ENCODE measurements at regions not wholly inside any gene's neighbourhood (a gene's known extent, or its start where the extent isn't known, plus 50 kb on each side); places are given as distances from the start of the nearest gene placed in this dataset.

DNA sequence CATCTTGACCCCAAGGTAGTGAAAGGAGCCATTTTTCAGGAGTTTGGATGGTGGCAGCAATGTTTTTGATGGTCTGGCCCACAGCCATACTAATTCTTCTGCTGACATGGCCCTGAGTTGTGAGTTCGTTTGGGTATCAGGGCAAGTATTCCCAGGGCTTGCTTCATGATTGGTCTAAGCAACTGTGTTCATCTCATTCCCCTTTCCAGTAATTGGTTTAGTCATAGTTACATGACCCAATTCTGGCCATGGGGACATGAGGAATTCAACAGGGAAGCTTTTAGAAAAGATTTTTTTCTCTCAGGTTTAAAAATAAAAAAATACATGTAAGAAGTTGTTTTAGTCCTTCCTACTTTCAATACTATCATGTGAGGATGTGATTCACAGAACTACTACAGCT is 150.5 kb upstream of the NPHP3 start:
- intact Hi-C loops (cut with DNase I) = no loop called here
- Histone ChIP-seq H3K27me3 (replicated peaks; ENCODE audit: insufficient read depth) (no peaks in the 10 kb centered on the region), H3K4me1 (replicated peaks) (no peaks in the 10 kb centered on the region), H3K4me3 (no peak overlapping the region), H3K36me3 (no peaks in the 10 kb centered on the region), H3K9me3 (no peaks in the 10 kb centered on the region), H3K27ac (no peak overlapping the region)
- TF ChIP-seq POLR2A (IDR thresholded peaks at IDR 0.05) = no peak
- TF ChIP-seq POLR2AphosphoS5 (IDR thresholded peaks at IDR 0.05) = no peak
- TF ChIP-seq, protein P1, sequence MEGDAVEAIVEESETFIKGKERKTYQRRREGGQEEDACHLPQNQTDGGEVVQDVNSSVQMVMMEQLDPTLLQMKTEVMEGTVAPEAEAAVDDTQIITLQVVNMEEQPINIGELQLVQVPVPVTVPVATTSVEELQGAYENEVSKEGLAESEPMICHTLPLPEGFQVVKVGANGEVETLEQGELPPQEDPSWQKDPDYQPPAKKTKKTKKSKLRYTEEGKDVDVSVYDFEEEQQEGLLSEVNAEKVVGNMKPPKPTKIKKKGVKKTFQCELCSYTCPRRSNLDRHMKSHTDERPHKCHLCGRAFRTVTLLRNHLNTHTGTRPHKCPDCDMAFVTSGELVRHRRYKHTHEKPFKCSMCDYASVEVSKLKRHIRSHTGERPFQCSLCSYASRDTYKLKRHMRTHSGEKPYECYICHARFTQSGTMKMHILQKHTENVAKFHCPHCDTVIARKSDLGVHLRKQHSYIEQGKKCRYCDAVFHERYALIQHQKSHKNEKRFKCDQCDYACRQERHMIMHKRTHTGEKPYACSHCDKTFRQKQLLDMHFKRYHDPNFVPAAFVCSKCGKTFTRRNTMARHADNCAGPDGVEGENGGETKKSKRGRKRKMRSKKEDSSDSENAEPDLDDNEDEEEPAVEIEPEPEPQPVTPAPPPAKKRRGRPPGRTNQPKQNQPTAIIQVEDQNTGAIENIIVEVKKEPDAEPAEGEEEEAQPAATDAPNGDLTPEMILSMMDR (IDR thresholded peaks at IDR 0.05) = no peak
- no peak for DNase-seq (ENCODE audit: low spot score)
- 67% methylated on average over 1 of the region's 1 CpG for WGBS

DNA sequence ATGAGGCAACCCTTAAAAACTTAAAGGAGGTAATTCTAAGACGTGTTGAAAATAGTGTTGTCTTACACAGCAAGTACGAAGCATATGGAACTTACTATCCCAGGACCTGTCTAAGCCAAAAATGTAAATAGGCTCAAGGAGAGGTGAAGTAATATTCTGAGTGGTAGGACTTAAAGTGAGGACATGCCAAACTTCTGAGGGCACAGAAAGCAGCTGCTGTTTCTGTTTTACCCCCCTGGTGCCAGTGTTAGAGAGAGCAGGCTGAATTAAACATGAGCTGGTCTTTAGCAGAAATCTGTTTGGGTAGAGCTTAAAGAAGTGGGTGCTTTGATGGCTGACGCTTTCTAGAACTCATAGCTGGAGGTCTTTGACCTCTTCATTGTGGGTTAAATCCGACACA is 149.7 kb upstream of the NPHP3 start:
- TF ChIP-seq, protein P1 (IDR thresholded peaks at IDR 0.05) = no peak
- TF ChIP-seq POLR2AphosphoS5 (IDR thresholded peaks at IDR 0.05) = no peak
- no peak for TF ChIP-seq POLR2A (IDR thresholded peaks at IDR 0.05)
- Histone ChIP-seq H3K27ac (no peak overlapping the region), H3K4me3 (no peak overlapping the region), H3K36me3 (no peaks in the 10 kb centered on the region), H3K9me3 (no peaks in the 10 kb centered on the region), H3K4me1 (replicated peaks) (no peaks in the 10 kb centered on the region), H3K27me3 (replicated peaks; ENCODE audit: insufficient read depth) (no peaks in the 10 kb centered on the region)
- 88% methylated on average over 4 of the region's 4 CpGs for WGBS
- DNase-seq (ENCODE audit: low spot score) = no peak
- intact Hi-C loops (cut with DNase I) = no loop called here

- intact Hi-C loops (cut with DNase I) = no loop called here
- Histone ChIP-seq H3K4me3 (no peak overlapping the region), H3K27ac (no peak overlapping the region), H3K9me3 (no peaks in the 10 kb centered on the region), H3K36me3 (no peaks in the 10 kb centered on the region), H3K27me3 (replicated peaks; ENCODE audit: insufficient read depth) (no peaks in the 10 kb centered on the region), H3K4me1 (replicated peaks) (no peaks in the 10 kb centered on the region)
- WGBS = 44% methylated on average over 4 of the region's 4 CpGs
- no peak for DNase-seq (ENCODE audit: low spot score)
- TF ChIP-seq POLR2A (IDR thresholded peaks at IDR 0.05) = no peak
- TF ChIP-seq POLR2AphosphoS5 (IDR thresholded peaks at IDR 0.05) = no peak
- TF ChIP-seq, protein P1 (IDR thresholded peaks at IDR 0.05) = no peak
Observed at GRCh38 chr3:132870541-132870940, 148.3 kb upstream of the NPHP3 start.

DNA sequence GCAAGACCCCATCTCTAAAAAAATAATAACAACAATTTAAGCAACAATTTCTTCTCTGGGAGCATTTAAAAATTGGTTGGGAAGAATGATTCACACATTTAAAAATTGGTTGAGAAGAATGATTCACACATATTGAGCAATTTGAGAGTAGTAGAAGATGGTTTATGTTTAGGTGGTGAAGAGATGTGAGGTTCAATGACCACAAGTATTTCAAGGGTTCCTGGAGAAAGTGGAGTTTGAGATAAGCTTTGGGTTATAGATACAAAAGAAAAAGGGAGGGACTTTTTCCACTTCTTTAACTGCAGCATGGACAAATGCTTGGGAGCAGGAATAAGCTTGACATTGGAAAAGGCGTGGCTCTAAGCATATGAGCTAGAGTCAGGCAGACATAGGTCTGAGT is 145.7 kb upstream of the NPHP3 start:
- no peak for TF ChIP-seq POLR2AphosphoS5 (IDR thresholded peaks at IDR 0.05)
- TF ChIP-seq POLR2A (IDR thresholded peaks at IDR 0.05) = no peak
- TF ChIP-seq, protein P1 (IDR thresholded peaks at IDR 0.05) = no peak
- Histone ChIP-seq H3K4me3 (no peak overlapping the region), H3K36me3 (no peaks in the 10 kb centered on the region), H3K27me3 (replicated peaks; ENCODE audit: insufficient read depth) (no peaks in the 10 kb centered on the region), H3K9me3 (no peaks in the 10 kb centered on the region), H3K27ac (no peak overlapping the region), H3K4me1 (replicated peaks) (no peaks in the 10 kb centered on the region)
- DNase-seq (ENCODE audit: low spot score) = no peak
- 94% methylated on average over 1 of the region's 1 CpG for WGBS
- intact Hi-C loops (cut with DNase I) = no loop called here

DNA sequence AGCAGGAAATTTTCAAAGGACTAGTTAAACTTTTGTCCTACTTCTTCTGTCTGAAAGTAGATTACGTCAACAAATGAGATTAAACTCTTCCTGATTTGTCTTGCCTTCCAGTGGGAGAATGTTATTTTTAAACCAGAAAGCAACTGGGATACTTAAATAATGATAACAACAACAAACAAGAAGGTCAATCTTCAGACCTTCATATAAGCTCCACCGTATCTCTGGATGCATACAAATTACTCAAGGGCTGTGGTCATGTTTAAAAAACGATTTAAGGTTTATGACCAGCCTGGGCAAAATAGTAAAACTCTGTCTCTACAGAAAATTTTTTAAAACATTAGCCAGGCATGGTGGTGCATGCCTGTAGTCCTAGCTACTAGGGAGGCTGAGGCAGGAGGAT is 145.3 kb upstream of the NPHP3 start:
- WGBS = 75% methylated on average over 3 of the region's 3 CpGs
- Histone ChIP-seq H3K4me1 (replicated peaks) (no peaks in the 10 kb centered on the region), H3K4me3 (no peak overlapping the region), H3K27me3 (replicated peaks; ENCODE audit: insufficient read depth) (no peaks in the 10 kb centered on the region), H3K27ac (no peak overlapping the region), H3K36me3 (no peaks in the 10 kb centered on the region), H3K9me3 (no peaks in the 10 kb centered on the region)
- DNase-seq (ENCODE audit: low spot score) = no peak
- intact Hi-C loops (cut with DNase I) = no loop called here
- TF ChIP-seq, protein P1 (IDR thresholded peaks at IDR 0.05) = no peak
- TF ChIP-seq POLR2AphosphoS5 (IDR thresholded peaks at IDR 0.05) (no peak), POLR2A (IDR thresholded peaks at IDR 0.05) (no peak)

Data from prostate gland (tissue), 2 donors.